SK-N-SH (cell line): ENCODE measurements at regions not wholly inside any gene's neighbourhood (a gene's known extent, or its start where the extent isn't known, plus 50 kb on each side); places are given as distances from the start of the nearest gene placed in this dataset.

Source experiments
- CTCF ChIA-PET: fragments of 300-600, 350-600 bp; formaldehyde crosslinking; extraction: SDS; loops from one replicate; lab custom pipeline; 2021; lab: Yijun Ruan, JAX
- POLR2A ChIA-PET: fragments of 350-600 bp; sonication (Branson Sonifier 250); formaldehyde crosslinking; extraction: SDS; loops from one replicate; lab custom pipeline; 2020; ENCODE audit warnings: antibody characterized with exemption, inconsistent platforms; lab: Yijun Ruan, JAX
- DNase-seq: peaks from one replicate; pipeline ENCODE4 v3.0.0; 2012
- H2AFZ ChIP-seq: fragments of 200-600 bp; sonication (generic); 2 replicates; pipeline ENCODE4 v1.8.1; 2016; ENCODE audit warnings: antibody characterized with exemption, mild to moderate bottlenecking, low read depth
- H3F3A ChIP-seq: fragments of 200-600 bp; sonication (generic); replicated peaks from 2 replicates; pipeline ENCODE3; 2016; ENCODE audit warnings: antibody characterized with exemption, mild to moderate bottlenecking; ENCODE audit not compliant: insufficient read depth
- H3K27ac ChIP-seq, 2 experiments: fragments of 200-500 bp in 1 of 2; fragments of 200-600 bp in 1 of 2; sonication (Bioruptor generic) in 1 of 2; sonication (generic), shearing (Covaris generic) in 1 of 2; 2 replicates each; pipeline versions ENCODE4 v1.5.1 to v1.6.1; 2014 to 2016; ENCODE audit warnings: low read depth in 2 of 2, inconsistent platforms in 1 of 2, low read length in 1 of 2, mild to moderate bottlenecking in 1 of 2, mixed read lengths in 1 of 2
- H3K27me3 ChIP-seq: fragments of 200-600 bp; sonication (generic), shearing (Covaris generic); 2 replicates; pipeline ENCODE4 v1.6.1; 2016; ENCODE audit warnings: mixed run types; ENCODE audit not compliant: insufficient read depth
- H3K36me3 ChIP-seq, 2 experiments: fragments of 200-500 bp in 1 of 2; fragments of 200-600 bp in 1 of 2; sonication (Bioruptor generic) in 1 of 2; sonication (generic) in 1 of 2; replicated peaks in 1 of 2; 2 replicates each; pipeline versions ENCODE3 to v1.5.1; 2014 to 2016; ENCODE audit warnings: low read length in 1 of 2, mild to moderate bottlenecking in 1 of 2; ENCODE audit not compliant: insufficient read depth in 2 of 2, control insufficient read depth in 1 of 2
- H3K4me1 ChIP-seq, 2 experiments: fragments of 200-500 bp in 1 of 2; fragments of 200-600 bp in 1 of 2; sonication (Bioruptor generic) in 1 of 2; sonication (generic), shearing (Covaris generic) in 1 of 2; 2 replicates each; pipeline versions ENCODE4 v1.5.1 to v1.6.1; 2014 to 2016; ENCODE audit warnings: low read depth in 1 of 2, low read length in 1 of 2, mixed run types in 1 of 2; ENCODE audit not compliant: insufficient read depth in 2 of 2, control insufficient read depth in 1 of 2
- H3K4me2 ChIP-seq: fragments of 200-600 bp; sonication (generic), shearing (Covaris generic); 2 replicates; pipeline ENCODE4 v1.6.1; 2017; ENCODE audit warnings: mixed run types
- H3K4me3 ChIP-seq, 2 experiments: fragments of 200-500 bp in 1 of 2; fragments of 200-600 bp in 1 of 2; sonication (Bioruptor generic) in 1 of 2; sonication (generic), shearing (Covaris generic) in 1 of 2; 2 replicates each; pipeline versions ENCODE4 v1.5.1 to v1.8.1; 2014 to 2016; ENCODE audit warnings: low read depth in 2 of 2, inconsistent platforms in 1 of 2, low read length in 1 of 2, mild to moderate bottlenecking in 1 of 2, mixed read lengths in 1 of 2, moderate library complexity in 1 of 2
- H3K79me2 ChIP-seq: fragments of 200-600 bp; sonication (generic); 2 replicates; pipeline ENCODE4 v1.8.1; 2017; ENCODE audit warnings: mild to moderate bottlenecking; ENCODE audit not compliant: insufficient read depth
- H3K9ac ChIP-seq: fragments of 200-600 bp; sonication (generic); 2 replicates; pipeline ENCODE4 v1.6.1; 2017; ENCODE audit warnings: mixed run types
- H3K9me2 ChIP-seq: fragments of 200-600 bp; sonication (generic); 2 replicates; pipeline ENCODE4 v1.6.1; 2017; ENCODE audit warnings: mixed run types
- H3K9me3 ChIP-seq: fragments of 200-600 bp; sonication (generic); 2 replicates; pipeline ENCODE4 v1.6.1; 2017; ENCODE audit warnings: mixed run types, mild to moderate bottlenecking, moderate library complexity
- H4K20me1 ChIP-seq: fragments of 200-600 bp; sonication (generic); 2 replicates; pipeline ENCODE4 v1.6.1; 2017; ENCODE audit warnings: mild to moderate bottlenecking, mixed run types; ENCODE audit not compliant: insufficient read depth
- CTCF ChIP-seq: fragments of 200-600 bp; sonication (generic); IDR thresholded peaks from 2 replicates; pipeline ENCODE4 v1.6.1; 2017; ENCODE audit warnings: antibody characterized with exemption, mild to moderate bottlenecking, moderate library complexity
- EZH2phosphoT487 ChIP-seq: fragments of 200-600 bp; sonication (generic); IDR thresholded peaks from 2 replicates; pipeline ENCODE4 v1.6.1; 2017; ENCODE audit warnings: low read depth, mixed run types, mild to moderate bottlenecking, antibody characterized with exemption, moderate library complexity, borderline replicate concordance
- FOXJ3 ChIP-seq: sonication (generic); formaldehyde crosslinking; IDR thresholded peaks from 2 replicates; pipeline ENCODE4 v1.5.1; 2020; ENCODE audit warnings: mild to moderate bottlenecking, missing genetic modification reagents
- MAX ChIP-seq: IDR thresholded peaks from 2 replicates; pipeline ENCODE4 v1.4.0; 2012; ENCODE audit warnings: low read depth
- PBX3 ChIP-seq: IDR thresholded peaks from 2 replicates; pipeline ENCODE4; 2012
- REST ChIP-seq: IDR thresholded peaks from 2 replicates; pipeline ENCODE4 v1.6.1; 2012; ENCODE audit warnings: mild to moderate bottlenecking, low read depth, low read length, moderate library complexity
- RFX5 ChIP-seq: IDR thresholded peaks from 2 replicates; pipeline ENCODE4 v1.6.1; 2012; ENCODE audit warnings: mild to moderate bottlenecking, improper control_type of control experiment, low read length
- WGBS: methylation state at CpG from one replicate; pipeline ENCODE4 v1.1.6; 2017; ENCODE audit warnings: low lambda C conversion rate; 5-methylcytosine and 5-hydroxymethylcytosine counted together

GRCh38 chr5:87127956-87128687 lies 139.6 kb upstream of the RASA1 start (continued):
- TF ChIP-seq PBX3 = peak; percentile 60
- no peak for TF ChIP-seq REST
- no peak for TF ChIP-seq CTCF
- TF ChIP-seq FOXJ3 (CRISPR knock-in tag) = no peak

GRCh38 chr5:87129046-87129445 lies 138.6 kb upstream of the RASA1 start:
- H2AFZ ChIP-seq = peak overlapping the region; percentile 19; the same call in 1 of the 2 replicates
- peak overlapping the region; percentile 55 to 94 for H3K27ac ChIP-seq

More at GRCh38 chr5:87129046-87129445, 138.6 kb upstream of the RASA1 start:
- peak overlapping the region; percentile 51; the same call in 1 of the 2 replicates for H3K4me2 ChIP-seq
- peaks cover 28% of the 10 kb centered on the region for H3F3A ChIP-seq
- H3K4me3 ChIP-seq = no peak overlapping the region
- TF ChIP-seq RFX5 = no peak
- no peak for TF ChIP-seq MAX
- no peak for TF ChIP-seq EZH2phosphoT487
- no peak for DNase-seq
- no peaks in the 10 kb centered on the region for H3K36me3 ChIP-seq
- WGBS = 12% methylated on average over 1 of the region's 1 CpG
- H3K79me2 ChIP-seq = no peaks in the 10 kb centered on the region
- H3K4me1 ChIP-seq = peaks cover 0 to 37% of the 10 kb centered on the region in 2 experiments; a peak in 3 of 4 replicates
- POLR2A ChIA-PET = no interaction called here
- peak overlapping the region; percentile 61; the same call in 1 of the 2 replicates for H3K9ac ChIP-seq
- no peaks in the 10 kb centered on the region for H4K20me1 ChIP-seq
- no peaks in the 10 kb centered on the region for H3K27me3 ChIP-seq
- H3K9me2 ChIP-seq = no peaks in the 10 kb centered on the region
- CTCF ChIA-PET = no interaction called here
- H3K9me3 ChIP-seq = no peaks in the 10 kb centered on the region
